HG03442 (cell line): ENCODE measurements at regions not wholly inside any gene's neighbourhood (a gene's known extent, or its start where the extent isn't known, plus 50 kb on each side); places are given as distances from the start of the nearest gene placed in this dataset.

Experiments
- ATAC-seq: cut with Tn5 transposase; IDR thresholded peaks from one replicate; pipeline ENCODE4 v1.9.1; 2021; ENCODE audit warnings: mild to moderate bottlenecking, moderate library complexity; ENCODE audit not compliant: unreplicated experiment

GRCh38 chr3:168338161-168338560 is 242.4 kb upstream of the GOLIM4 start:
- ATAC-seq = no peak

GRCh38 chr3:168336276-168336675 is 240.6 kb upstream of the GOLIM4 start:
- no peak for ATAC-seq

GRCh38 chr3:168333410-168333935 is 237.7 kb upstream of the GOLIM4 start:
- ATAC-seq = no peak

GRCh38 chr3:168331756-168332155 is 236.0 kb upstream of the GOLIM4 start:
- no peak for ATAC-seq

- ATAC-seq = no peak
These were observed 235.3 kb upstream of the GOLIM4 start for GRCh38 chr3:168330983-168331382.

GRCh38 chr3:168327856-168328255 is 232.1 kb upstream of the GOLIM4 start:
- ATAC-seq = no peak

- ATAC-seq = no peak
These were observed 230.0 kb upstream of the GOLIM4 start for GRCh38 chr3:168325684-168326083.

GRCh38 chr3:168322941-168323340 is 227.2 kb upstream of the GOLIM4 start:
- ATAC-seq = no peak

GRCh38 chr3:168314166-168314565 is 218.4 kb upstream of the GOLIM4 start:
- no peak for ATAC-seq

GRCh38 chr3:168312984-168313383 is 217.3 kb upstream of the GOLIM4 start:
- ATAC-seq = no peak

- no peak for ATAC-seq
These were observed 212.2 kb upstream of the GOLIM4 start for GRCh38 chr3:168307893-168308292.

- no peak for ATAC-seq
These were observed 199.3 kb upstream of the GOLIM4 start for GRCh38 chr3:168295027-168295426.

- no peak for ATAC-seq
These were observed 196.6 kb upstream of the GOLIM4 start for GRCh38 chr3:168292296-168292695.

GRCh38 chr3:168289471-168290008 is 193.8 kb upstream of the GOLIM4 start:
- ATAC-seq = no peak

- ATAC-seq = no peak
These were observed 193.0 kb upstream of the GOLIM4 start for GRCh38 chr3:168288511-168289401.

GRCh38 chr3:168285506-168285905 is 189.8 kb upstream of the GOLIM4 start:
- peak; percentile 58 for ATAC-seq

- ATAC-seq = peak; percentile 39
These were observed 189.0 kb upstream of the GOLIM4 start for GRCh38 chr3:168284728-168285127.

- ATAC-seq = no peak
These were observed 179.9 kb upstream of the GOLIM4 start for GRCh38 chr3:168275662-168276061.

GRCh38 chr3:168273917-168274316 is 178.2 kb upstream of the GOLIM4 start:
- peak; percentile 93 for ATAC-seq

GRCh38 chr3:168273036-168273435 is 177.3 kb upstream of the GOLIM4 start:
- no peak for ATAC-seq

GRCh38 chr3:168272343-168272985 is 176.7 kb upstream of the GOLIM4 start:
- ATAC-seq = no peak

- ATAC-seq = no peak
These were observed 176.2 kb upstream of the GOLIM4 start for GRCh38 chr3:168271932-168272331.
